Activated naive CD4-positive, alpha-beta T cell treated with anti-CD3 and anti-CD28 coated beads for 36 hours (primary cell): ENCODE measurements at regions not wholly inside any gene's neighbourhood (a gene's known extent, or its start where the extent isn't known, plus 50 kb on each side); places are given as distances from the start of the nearest gene placed in this dataset.

Experiments used
- CTCF ChIA-PET: fragments of 350-600 bp; sonication (Branson Sonifier 250); formaldehyde crosslinking; loops from one replicate; lab custom pipeline; 2021; ENCODE audit warnings: antibody characterized with exemption; lab: Charles Lee
- DNase-seq: peaks from one replicate; pipeline ENCODE4 v3.0.0-alpha.2; 2020
- H3K27ac Mint-ChIP-seq: one replicate; pipeline ENCODE4 v1.8.0; 2021; ENCODE audit warnings: mild to moderate bottlenecking, mixed read lengths
- H3K27me3 Mint-ChIP-seq: one replicate; pipeline ENCODE4 v1.8.0; 2021; ENCODE audit warnings: low read depth, mixed read lengths
- H3K36me3 Mint-ChIP-seq: one replicate; pipeline ENCODE4 v1.8.0; 2021; ENCODE audit warnings: low read depth, mixed read lengths
- H3K4me1 Mint-ChIP-seq: one replicate; pipeline ENCODE4 v1.8.0; 2021; ENCODE audit warnings: low read depth, mixed read lengths
- H3K4me3 Mint-ChIP-seq: one replicate; pipeline ENCODE4 v1.8.0; 2021; ENCODE audit warnings: mild to moderate bottlenecking, moderate library complexity, mixed read lengths
- H3K9me3 Mint-ChIP-seq: one replicate; pipeline ENCODE4 v1.8.0; 2021; ENCODE audit warnings: mixed read lengths
- intact Hi-C: fragments of 100-400 bp; cut with micrococcal nuclease; formaldehyde crosslinking; loops from one replicate; pipeline ENCODE4 v1.15.1; 2023

DNA sequence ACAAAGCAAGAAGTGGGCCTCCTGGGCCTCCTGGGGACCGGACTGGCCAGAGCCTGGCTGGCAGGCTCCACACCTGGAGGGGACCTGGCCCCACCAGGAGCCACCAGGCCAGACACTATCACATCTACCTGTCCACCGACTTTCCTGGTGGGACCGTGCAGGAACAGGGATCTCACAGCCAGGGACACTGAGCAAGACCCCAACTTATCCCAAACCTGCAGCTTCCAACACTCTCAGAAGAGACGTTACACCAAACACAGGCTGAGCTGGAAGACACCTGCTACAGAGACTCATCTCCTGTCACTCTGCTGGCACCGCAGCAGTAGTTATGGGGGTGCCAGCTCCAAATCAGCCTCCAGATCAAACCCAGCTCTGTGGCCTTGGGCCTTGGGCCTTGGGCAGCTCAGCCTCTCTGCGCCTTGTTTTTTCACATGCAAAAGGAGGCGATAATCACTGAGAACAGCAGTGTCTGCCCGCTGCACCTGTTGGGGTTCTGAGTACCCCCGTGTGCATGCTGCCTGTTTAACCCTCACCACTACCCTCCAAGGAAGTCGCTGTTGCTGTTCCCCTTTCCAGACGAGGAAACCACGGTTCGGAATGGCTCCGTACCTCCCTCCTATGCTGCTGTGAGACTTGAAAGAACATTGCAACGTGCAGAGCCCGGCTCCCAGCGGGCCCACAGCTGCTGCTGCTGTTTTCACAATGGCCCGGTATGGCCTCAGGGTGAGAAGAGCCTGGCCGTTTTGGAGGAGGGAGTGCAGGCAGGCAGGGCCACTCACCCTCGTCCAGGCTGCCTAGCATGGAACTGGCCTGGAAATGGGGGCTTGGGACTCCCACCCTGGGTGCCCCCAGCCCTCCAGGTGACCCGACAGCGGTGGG, 69.6 kb downstream of the ADRA2C start:
- H3K4me1 Mint-ChIP-seq = no peaks in the 10 kb centered on the region
- intact Hi-C loops = no loop called here
- no peak overlapping the region for H3K27ac Mint-ChIP-seq
- no peaks in the 10 kb centered on the region for H3K36me3 Mint-ChIP-seq
- no peaks in the 10 kb centered on the region for H3K9me3 Mint-ChIP-seq
- CTCF ChIA-PET = no interaction called here
- no peak overlapping the region for H3K4me3 Mint-ChIP-seq
- DNase-seq = no peak
- peaks cover 22% of the 10 kb centered on the region for H3K27me3 Mint-ChIP-seq

DNA sequence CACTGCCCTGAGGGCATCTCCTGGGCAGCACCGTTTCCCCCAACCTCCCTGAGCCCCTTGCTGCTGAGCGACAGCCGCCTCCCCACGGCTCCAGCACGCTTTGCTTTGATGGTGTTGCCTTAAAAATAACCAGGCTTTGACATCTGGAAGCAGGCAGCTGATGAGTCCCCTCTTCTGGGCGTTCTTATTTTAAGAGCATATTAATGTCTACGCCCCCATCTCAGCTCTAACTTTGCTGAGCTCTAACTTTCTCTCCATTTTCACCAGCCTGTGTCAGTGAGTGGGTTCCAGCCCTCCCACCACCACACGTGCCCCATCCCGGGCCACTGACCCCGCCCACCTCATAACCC, 70.2 kb downstream of the ADRA2C start:
- Mint-ChIP-seq H3K4me1 (no peaks in the 10 kb centered on the region), H3K9me3 (no peaks in the 10 kb centered on the region), H3K27me3 (peaks cover 22% of the 10 kb centered on the region), H3K36me3 (no peaks in the 10 kb centered on the region), H3K4me3 (no peak overlapping the region), H3K27ac (no peak overlapping the region)
- no peak for DNase-seq
- CTCF ChIA-PET = no interaction called here
- intact Hi-C loops = no loop called here

DNA sequence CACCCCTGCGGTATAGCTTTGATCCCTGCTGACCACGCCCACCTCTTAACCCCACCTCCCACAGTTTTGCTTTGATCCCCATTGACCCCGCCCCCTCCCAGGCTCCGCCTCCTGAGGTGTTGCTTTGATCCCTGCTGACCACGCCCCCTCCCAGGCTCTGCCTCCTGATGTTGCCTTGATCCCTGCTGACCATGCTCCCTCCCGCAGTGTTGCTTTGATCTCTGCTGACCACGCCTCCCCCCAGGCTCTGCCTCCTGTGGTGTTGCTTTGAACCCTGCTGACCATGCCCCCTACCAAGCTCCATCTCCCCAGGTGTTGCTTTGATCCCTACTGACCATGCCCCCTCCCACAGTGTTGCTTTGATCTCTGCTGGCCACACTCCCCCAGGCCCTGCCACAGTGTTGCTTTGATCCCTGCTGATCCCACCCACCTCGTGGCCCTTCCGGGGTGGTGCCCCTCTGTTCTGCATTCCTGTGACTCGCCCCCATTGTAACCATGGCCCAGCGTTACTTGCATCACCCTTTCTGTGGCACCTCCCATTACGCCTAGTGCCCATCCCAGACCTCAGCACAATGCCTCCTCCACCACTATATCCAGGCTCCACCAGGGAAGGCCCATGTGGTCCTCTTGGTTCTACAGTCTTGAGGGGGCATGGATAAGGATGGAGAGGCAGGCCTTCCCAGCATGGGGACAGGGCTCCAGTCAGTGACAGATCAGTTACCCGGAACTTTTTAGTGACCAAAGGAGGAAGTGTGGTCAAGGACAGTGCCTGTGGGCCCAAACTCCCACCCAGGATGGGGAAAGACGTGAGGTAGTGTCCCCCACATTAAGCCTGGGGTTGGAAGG, 70.8 kb downstream of the ADRA2C start:
- Mint-ChIP-seq H3K4me1 (no peaks in the 10 kb centered on the region), H3K4me3 (no peak overlapping the region), H3K27ac (no peak overlapping the region), H3K36me3 (no peaks in the 10 kb centered on the region), H3K27me3 (peaks cover 24% of the 10 kb centered on the region), H3K9me3 (no peaks in the 10 kb centered on the region)
- peak; percentile 24 for DNase-seq
- intact Hi-C loops = no loop called here
- CTCF ChIA-PET = interaction anchor here (0.6 kb wide), 1 partner anchor 1153 kb away, joined by 3 read pairs; no protein-coding TSS in a partner anchor

DNA sequence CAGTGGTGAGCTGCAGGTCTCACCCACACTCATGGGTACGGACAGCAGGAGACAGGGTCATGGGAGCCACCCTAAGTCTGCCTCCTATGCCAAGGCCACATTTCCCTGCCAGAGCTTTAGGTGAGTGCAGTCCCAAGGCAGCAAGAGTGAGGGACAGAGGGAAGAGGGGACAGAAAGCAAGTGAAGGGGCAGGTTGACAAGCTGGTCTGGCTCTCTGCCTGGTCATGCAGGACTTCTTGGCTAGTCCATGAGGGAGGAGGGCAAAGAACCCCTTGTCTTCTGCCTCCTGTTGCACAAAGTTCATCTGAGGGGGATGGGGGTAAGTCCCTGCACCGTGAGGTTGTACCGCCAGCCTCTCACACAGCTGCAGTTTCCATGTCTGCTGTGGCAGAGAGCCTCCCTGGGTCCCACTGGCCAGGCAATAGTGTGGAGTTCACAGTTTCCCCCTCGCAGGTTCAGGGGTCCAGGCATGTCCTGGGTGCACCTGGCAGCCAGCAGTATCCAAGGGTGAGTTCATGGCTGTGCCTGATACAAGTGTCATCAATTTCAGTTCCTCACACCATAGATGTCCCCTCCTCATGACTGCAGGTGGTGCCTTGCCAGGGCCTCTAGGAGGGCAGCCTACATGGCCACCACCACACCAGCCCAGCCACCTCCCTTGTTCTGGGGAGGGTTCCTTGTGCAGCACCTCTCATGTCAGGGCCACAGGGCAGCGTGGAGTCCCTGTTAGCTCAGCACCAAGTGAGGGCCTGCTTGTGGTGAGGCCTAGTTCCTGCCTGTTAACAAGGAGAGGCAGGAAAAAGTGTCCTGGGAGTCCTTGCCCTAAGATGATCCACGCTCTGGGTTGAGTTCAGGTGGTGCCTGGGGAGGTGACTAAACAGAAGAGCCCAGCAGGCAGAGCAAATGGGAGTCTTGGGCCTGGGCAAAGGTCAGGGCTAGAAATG, 72.5 kb downstream of the ADRA2C start:
- Mint-ChIP-seq H3K36me3 (no peaks in the 10 kb centered on the region), H3K27me3 (peaks cover 23% of the 10 kb centered on the region), H3K4me3 (no peak overlapping the region), H3K27ac (no peak overlapping the region), H3K9me3 (no peaks in the 10 kb centered on the region), H3K4me1 (no peaks in the 10 kb centered on the region)
- intact Hi-C loops = no loop called here
- DNase-seq = no peak
- CTCF ChIA-PET = interaction anchor here (1.4 kb wide), 1 partner anchor 104 kb away, joined by 5 read pairs; no protein-coding TSS in a partner anchor

DNA sequence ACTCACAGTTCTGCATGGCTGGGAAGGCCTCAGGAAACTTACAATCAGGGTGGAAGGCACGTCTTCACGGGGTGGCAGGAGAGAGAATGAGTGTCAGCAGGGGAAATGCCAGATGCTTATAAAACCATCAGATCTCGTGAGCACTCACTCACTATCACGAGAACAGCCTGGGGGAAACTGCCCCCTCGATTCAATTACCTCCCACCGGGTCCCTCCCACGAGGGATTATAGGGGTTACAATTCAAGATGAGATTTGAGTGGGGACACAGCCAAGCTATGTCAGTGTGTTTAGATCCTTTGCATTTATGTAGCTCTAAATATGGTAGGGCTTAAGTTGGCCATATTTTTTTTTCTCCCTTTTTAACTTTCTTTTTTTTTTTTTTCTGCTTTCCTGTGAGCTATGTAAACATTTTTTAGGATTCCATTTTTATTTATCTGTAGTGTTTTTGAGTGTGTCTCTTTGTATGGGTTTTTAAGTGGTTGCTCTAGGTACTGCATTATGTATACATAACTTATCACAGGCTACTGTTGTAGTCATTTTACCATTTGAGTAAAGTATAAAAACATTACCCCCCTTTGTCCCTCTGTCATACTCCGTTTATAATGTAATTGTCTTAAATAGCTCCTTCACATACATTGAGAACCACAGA, 79.0 kb downstream of the ADRA2C start:
- no peak overlapping the region for H3K27ac Mint-ChIP-seq
- no peak for DNase-seq
- CTCF ChIA-PET = no interaction called here
- intact Hi-C loops = no loop called here
- H3K4me1 Mint-ChIP-seq = no peaks in the 10 kb centered on the region
- H3K4me3 Mint-ChIP-seq = no peak overlapping the region
- H3K9me3 Mint-ChIP-seq = peaks cover 4% of the 10 kb centered on the region
- H3K36me3 Mint-ChIP-seq = no peaks in the 10 kb centered on the region
- peaks cover 7% of the 10 kb centered on the region for H3K27me3 Mint-ChIP-seq

DNA sequence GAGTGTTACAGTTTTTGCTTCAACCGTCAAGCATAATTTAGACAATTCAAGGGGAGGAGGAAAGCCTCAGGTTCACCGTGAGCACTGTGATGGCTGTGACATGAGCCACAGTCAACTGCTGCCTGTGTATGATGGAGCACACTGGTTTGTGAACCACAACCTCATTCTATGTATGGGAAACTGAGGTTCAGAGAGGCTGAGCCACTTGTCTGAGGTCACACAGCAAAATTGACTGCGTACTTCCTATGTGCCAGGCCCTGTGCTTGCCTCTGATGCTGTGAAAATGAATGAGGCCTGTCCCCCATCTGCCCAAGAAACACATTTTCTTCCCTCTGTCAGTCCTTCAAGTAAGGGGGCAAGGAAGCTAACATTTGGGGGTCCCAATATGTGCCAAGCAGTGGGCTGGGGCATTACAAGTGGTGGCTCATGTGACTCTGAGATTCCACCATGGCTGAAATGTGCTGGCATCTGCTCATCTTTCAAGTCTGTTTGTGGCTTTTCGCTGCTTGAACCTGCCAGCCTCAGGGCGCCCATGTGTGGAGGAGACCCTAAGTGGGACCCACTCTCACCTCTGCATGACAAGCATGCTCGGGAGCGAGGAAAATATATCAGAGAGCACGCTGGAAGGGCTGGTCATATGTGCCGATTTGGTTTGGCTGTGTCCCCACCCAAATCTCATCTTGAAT, 79.7 kb downstream of the ADRA2C start:
- H3K27ac Mint-ChIP-seq = no peak overlapping the region
- no peak for DNase-seq
- CTCF ChIA-PET = no interaction called here
- intact Hi-C loops = no loop called here
- H3K4me1 Mint-ChIP-seq = no peaks in the 10 kb centered on the region
- peaks cover 4% of the 10 kb centered on the region for H3K9me3 Mint-ChIP-seq
- H3K27me3 Mint-ChIP-seq = peaks cover 7% of the 10 kb centered on the region
- no peaks in the 10 kb centered on the region for H3K36me3 Mint-ChIP-seq
- no peak overlapping the region for H3K4me3 Mint-ChIP-seq

DNA sequence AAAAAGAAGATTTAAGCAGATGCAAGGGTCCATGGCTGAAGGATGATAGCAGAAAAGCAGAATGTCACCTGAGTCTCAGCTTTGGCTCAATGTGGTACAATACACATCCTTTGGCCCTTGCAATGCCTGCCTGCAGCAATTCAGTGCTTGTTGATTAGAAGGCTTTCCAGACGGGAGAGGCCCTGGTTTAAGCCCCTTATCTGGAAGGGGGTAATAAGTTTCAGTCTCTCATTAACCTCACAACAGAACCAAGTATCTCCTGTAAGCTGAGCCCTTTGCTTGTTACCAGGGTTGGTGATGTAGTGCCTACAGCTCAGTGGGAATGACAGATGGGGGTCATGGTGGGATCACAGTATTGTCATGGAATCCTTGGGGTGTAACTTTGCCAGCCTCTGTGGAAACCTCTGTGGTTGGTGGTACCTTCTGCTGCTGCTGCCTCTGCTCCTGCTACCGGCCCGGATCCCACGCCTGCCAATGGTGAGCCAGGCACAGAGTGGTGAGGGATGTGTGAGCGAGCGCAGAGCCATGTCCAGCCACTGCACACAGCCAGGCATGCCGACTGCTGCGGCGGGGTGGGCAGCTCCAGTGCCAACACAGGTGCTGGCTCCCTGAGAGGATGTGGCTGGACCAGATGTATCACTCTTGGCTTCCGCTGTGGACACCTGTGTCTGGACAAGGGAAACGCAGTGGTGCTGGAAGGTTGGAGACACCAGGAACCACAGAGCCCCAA, 81.2 kb downstream of the ADRA2C start:
- Mint-ChIP-seq H3K36me3 (no peaks in the 10 kb centered on the region), H3K27ac (no peak overlapping the region), H3K27me3 (peaks cover 5% of the 10 kb centered on the region), H3K4me3 (no peak overlapping the region), H3K4me1 (no peaks in the 10 kb centered on the region), H3K9me3 (peaks cover 6% of the 10 kb centered on the region)
- DNase-seq = no peak
- intact Hi-C loops = no loop called here
- CTCF ChIA-PET = no interaction called here

DNA sequence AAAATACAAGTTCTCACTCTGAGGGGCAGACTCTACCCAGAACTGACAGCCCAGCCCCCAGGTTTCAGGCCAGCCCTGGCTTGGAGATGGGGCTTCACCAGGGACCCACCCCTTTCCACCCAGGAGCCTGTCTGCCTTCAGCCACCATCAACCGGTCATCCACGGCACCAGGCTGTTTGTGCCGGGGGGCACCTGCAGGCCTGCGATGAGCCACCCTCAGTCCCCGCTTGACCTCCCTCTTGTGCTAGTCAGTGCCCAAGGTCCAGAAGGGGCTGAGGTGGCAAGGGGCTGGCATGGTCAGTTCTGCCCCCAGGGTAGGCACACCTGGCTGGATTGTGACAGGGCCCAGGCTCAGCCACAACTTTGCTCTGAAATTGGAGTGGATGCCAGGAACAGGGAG, 82.1 kb downstream of the ADRA2C start:
- no peak overlapping the region for H3K27ac Mint-ChIP-seq
- no peaks in the 10 kb centered on the region for H3K36me3 Mint-ChIP-seq
- intact Hi-C loops = no loop called here
- CTCF ChIA-PET = no interaction called here
- H3K4me1 Mint-ChIP-seq = no peaks in the 10 kb centered on the region
- no peak for DNase-seq
- H3K9me3 Mint-ChIP-seq = peaks cover 6% of the 10 kb centered on the region
- peaks cover 5% of the 10 kb centered on the region for H3K27me3 Mint-ChIP-seq
- no peak overlapping the region for H3K4me3 Mint-ChIP-seq

DNA sequence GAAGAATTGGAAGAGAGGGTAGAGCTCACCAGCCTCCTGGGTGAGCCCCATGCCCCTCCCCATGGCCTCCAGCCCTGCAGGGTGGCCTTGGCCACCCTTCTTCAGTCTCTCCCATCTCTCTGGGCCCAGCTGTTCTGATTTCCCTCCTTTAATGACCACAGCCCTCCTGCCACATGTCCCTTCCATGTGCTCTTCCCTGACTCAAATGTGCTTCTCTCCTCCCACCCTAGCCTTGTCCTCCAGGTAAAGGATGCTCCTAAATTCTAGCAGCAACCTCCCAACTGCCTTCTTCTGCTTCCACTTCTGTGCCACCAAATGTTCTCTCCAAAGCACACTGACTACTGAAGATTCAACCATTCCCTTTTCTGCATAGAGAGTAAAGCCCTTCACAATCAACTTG, 83.0 kb downstream of the ADRA2C start:
- intact Hi-C loops = no loop called here
- peaks cover 6% of the 10 kb centered on the region for H3K9me3 Mint-ChIP-seq
- CTCF ChIA-PET = no interaction called here
- peaks cover 9% of the 10 kb centered on the region for H3K27me3 Mint-ChIP-seq
- no peak overlapping the region for H3K4me3 Mint-ChIP-seq
- DNase-seq = no peak
- no peaks in the 10 kb centered on the region for H3K4me1 Mint-ChIP-seq
- H3K36me3 Mint-ChIP-seq = no peaks in the 10 kb centered on the region
- H3K27ac Mint-ChIP-seq = no peak overlapping the region

DNA sequence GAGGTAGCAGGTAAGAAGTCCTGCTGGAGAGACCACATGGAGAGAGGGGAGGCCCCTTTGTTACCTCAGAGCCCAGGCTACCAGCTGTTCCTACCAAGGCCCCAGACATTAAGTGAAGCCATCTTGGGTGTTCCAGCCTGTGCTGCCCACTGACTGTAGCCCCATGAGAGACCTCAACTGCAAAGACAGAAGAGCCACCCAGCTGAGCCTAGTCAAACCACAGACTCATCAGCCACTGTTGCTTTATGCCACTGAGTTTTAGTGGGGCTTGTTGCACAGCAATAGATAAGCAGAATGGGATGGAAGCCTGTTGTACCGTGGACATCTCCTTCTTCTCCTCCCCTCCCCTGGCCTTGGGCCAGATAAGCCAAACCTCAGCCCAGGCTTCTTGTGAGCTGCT, 83.9 kb downstream of the ADRA2C start:
- DNase-seq = no peak
- Mint-ChIP-seq H3K9me3 (peaks cover 6% of the 10 kb centered on the region), H3K4me3 (no peak overlapping the region), H3K4me1 (no peaks in the 10 kb centered on the region), H3K27ac (no peak overlapping the region), H3K27me3 (peaks cover 9% of the 10 kb centered on the region), H3K36me3 (no peaks in the 10 kb centered on the region)
- CTCF ChIA-PET = no interaction called here
- intact Hi-C loops = no loop called here

DNA sequence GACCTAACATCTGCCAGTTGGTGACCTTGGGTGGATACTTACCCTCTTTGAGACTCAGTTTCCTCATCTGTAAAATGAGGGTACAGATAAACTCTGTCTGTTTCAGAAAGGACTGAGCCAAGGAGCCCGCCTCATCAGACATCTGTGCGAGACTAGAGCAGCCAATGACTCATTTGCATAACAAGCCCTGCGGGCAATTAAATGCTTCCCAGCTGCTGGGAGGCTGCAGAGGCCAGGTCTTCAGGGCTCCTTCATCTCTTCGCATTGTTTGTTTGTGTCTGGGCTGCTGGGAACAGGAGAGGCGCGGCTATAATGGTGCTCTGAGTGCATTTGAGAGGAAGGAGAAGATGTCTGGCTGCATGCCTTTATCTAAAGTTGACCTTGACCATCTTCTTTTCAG, 85.0 kb downstream of the ADRA2C start:
- Mint-ChIP-seq H3K27ac (no peak overlapping the region), H3K4me3 (no peak overlapping the region), H3K27me3 (peaks cover 12% of the 10 kb centered on the region), H3K9me3 (peaks cover 6% of the 10 kb centered on the region), H3K4me1 (no peaks in the 10 kb centered on the region), H3K36me3 (no peaks in the 10 kb centered on the region)
- no peak for DNase-seq
- CTCF ChIA-PET = no interaction called here
- intact Hi-C loops = no loop called here
